ENCODE measurements at regions not wholly inside any gene's neighbourhood (a gene's known extent, or its start where the extent isn't known, plus 50 kb on each side); places are given as distances from the start of the nearest gene placed in this dataset.

- no peak for DNase-seq
Measured at GRCh38 chr9:8085986-8086385, 286.4 kb upstream of the DMAC1 start.

GRCh38 chr9:8078641-8079140, 279.1 kb upstream of the DMAC1 start:
- DNase-seq = no peak

GRCh38 chr9:8074713-8075286, 275.2 kb upstream of the DMAC1 start:
- DNase-seq = no peak

- no peak for DNase-seq
Measured at GRCh38 chr9:8071445-8071798, 271.8 kb upstream of the DMAC1 start.

GRCh38 chr9:8070779-8071444, 271.3 kb upstream of the DMAC1 start:
- no peak for DNase-seq

GRCh38 chr9:8062459-8062858, 262.9 kb upstream of the DMAC1 start:
- no peak for DNase-seq

- DNase-seq = no peak
Measured at GRCh38 chr9:8053501-8053900, 253.9 kb upstream of the DMAC1 start.

- DNase-seq = no peak
Measured at GRCh38 chr9:8052991-8053390, 253.4 kb upstream of the DMAC1 start.

- DNase-seq = no peak
Measured at GRCh38 chr9:8037745-8038144, 238.2 kb upstream of the DMAC1 start.

GRCh38 chr9:8036914-8037524, 237.4 kb upstream of the DMAC1 start:
- no peak for DNase-seq

- DNase-seq = no peak
Measured at GRCh38 chr9:8033794-8034193, 234.2 kb upstream of the DMAC1 start.

GRCh38 chr9:8030095-8030494, 230.5 kb upstream of the DMAC1 start:
- DNase-seq = no peak

GRCh38 chr9:8027351-8027750, 227.8 kb upstream of the DMAC1 start:
- no peak for DNase-seq

- DNase-seq = peak; percentile 2
Measured at GRCh38 chr9:8025551-8025950, 226.0 kb upstream of the DMAC1 start.

GRCh38 chr9:8020186-8020585, 220.6 kb upstream of the DMAC1 start:
- no peak for DNase-seq

GRCh38 chr9:8019636-8020035, 220.1 kb upstream of the DMAC1 start:
- DNase-seq = no peak

- DNase-seq = no peak
Measured at GRCh38 chr9:8014997-8015682, 215.6 kb upstream of the DMAC1 start.

GRCh38 chr9:8012986-8013385, 213.4 kb upstream of the DMAC1 start:
- peak; percentile 33 for DNase-seq

- DNase-seq = no peak
Measured at GRCh38 chr9:8011974-8012373, 212.4 kb upstream of the DMAC1 start.

- DNase-seq = no peak
Measured at GRCh38 chr9:7996558-7996957, 197.0 kb upstream of the DMAC1 start.

GRCh38 chr9:7988644-7989280, 189.2 kb upstream of the DMAC1 start:
- DNase-seq = no peak

GRCh38 chr9:7984692-7985091, 185.1 kb upstream of the DMAC1 start:
- DNase-seq = no peak

- DNase-seq = no peak
Measured at GRCh38 chr9:7984203-7984602, 184.6 kb upstream of the DMAC1 start.

All from fibroblast of skin of scalp (primary cell).